ENCODE measurements at regions not wholly inside any gene's neighbourhood (a gene's known extent, or its start where the extent isn't known, plus 50 kb on each side); places are given as distances from the start of the nearest gene placed in this dataset.

- no peaks in the 10 kb centered on the region for H3K36me3 Mint-ChIP-seq (ENCODE audit: low read depth)
- H3K4me1 Mint-ChIP-seq = no peaks in the 10 kb centered on the region
- no peak overlapping the region for H3K4me3 Mint-ChIP-seq
- TF ChIP-seq, protein P1, sequence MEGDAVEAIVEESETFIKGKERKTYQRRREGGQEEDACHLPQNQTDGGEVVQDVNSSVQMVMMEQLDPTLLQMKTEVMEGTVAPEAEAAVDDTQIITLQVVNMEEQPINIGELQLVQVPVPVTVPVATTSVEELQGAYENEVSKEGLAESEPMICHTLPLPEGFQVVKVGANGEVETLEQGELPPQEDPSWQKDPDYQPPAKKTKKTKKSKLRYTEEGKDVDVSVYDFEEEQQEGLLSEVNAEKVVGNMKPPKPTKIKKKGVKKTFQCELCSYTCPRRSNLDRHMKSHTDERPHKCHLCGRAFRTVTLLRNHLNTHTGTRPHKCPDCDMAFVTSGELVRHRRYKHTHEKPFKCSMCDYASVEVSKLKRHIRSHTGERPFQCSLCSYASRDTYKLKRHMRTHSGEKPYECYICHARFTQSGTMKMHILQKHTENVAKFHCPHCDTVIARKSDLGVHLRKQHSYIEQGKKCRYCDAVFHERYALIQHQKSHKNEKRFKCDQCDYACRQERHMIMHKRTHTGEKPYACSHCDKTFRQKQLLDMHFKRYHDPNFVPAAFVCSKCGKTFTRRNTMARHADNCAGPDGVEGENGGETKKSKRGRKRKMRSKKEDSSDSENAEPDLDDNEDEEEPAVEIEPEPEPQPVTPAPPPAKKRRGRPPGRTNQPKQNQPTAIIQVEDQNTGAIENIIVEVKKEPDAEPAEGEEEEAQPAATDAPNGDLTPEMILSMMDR (IDR thresholded peaks at IDR 0.05) = no peak
- H3K27ac Mint-ChIP-seq = no peak overlapping the region
- peaks cover 4% of the 10 kb centered on the region for H3K27me3 Mint-ChIP-seq (ENCODE audit: low read depth, poor library complexity)
- no peaks in the 10 kb centered on the region for H3K9me3 Mint-ChIP-seq
- no peak for DNase-seq
These were observed 2284.5 kb downstream of the LRRC4C start for GRCh38 chr11:39174965-39175364.

DNA sequence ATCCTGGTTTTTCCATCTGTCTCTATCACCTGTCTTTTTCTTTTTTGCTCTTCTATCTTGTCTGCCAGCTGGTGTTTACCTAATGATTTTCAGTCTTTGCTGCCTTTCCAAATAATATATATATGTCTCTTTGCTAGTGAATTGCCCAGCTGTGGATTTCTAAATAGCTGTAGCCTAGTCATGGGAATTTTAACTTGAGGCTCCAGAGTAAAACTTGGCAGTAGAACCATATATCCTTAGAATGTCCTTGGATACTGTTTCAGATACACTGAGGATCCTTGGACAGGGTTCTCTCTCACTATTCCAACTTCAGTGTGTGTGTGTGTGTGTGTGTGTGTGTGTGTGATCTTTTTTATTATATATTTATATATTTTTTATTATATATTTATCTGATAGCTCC, 2285.3 kb downstream of the LRRC4C start:
- Mint-ChIP-seq H3K27me3 (ENCODE audit: low read depth, poor library complexity) (peaks cover 4% of the 10 kb centered on the region), H3K36me3 (ENCODE audit: low read depth) (no peaks in the 10 kb centered on the region), H3K27ac (no peak overlapping the region), H3K4me1 (no peaks in the 10 kb centered on the region), H3K9me3 (no peaks in the 10 kb centered on the region), H3K4me3 (no peak overlapping the region)
- TF ChIP-seq, protein P1 (IDR thresholded peaks at IDR 0.05) = no peak
- DNase-seq = no peak

- no peak for DNase-seq
- Mint-ChIP-seq H3K9me3 (no peaks in the 10 kb centered on the region), H3K36me3 (ENCODE audit: low read depth) (no peaks in the 10 kb centered on the region), H3K27ac (no peak overlapping the region), H3K27me3 (ENCODE audit: low read depth, poor library complexity) (no peaks in the 10 kb centered on the region), H3K4me3 (no peak overlapping the region), H3K4me1 (no peaks in the 10 kb centered on the region)
- TF ChIP-seq, protein P1 (IDR thresholded peaks at IDR 0.05) = no peak
These were observed 2294.4 kb downstream of the LRRC4C start for GRCh38 chr11:39165021-39165420.

- no peaks in the 10 kb centered on the region for H3K9me3 Mint-ChIP-seq
- no peak for DNase-seq
- H3K36me3 Mint-ChIP-seq (ENCODE audit: low read depth) = no peaks in the 10 kb centered on the region
- H3K27me3 Mint-ChIP-seq (ENCODE audit: low read depth, poor library complexity) = peaks cover 3% of the 10 kb centered on the region
- H3K4me3 Mint-ChIP-seq = no peak overlapping the region
- no peak overlapping the region for H3K27ac Mint-ChIP-seq
- peaks cover 6% of the 10 kb centered on the region for H3K4me1 Mint-ChIP-seq
- TF ChIP-seq, protein P1 (IDR thresholded peaks at IDR 0.05) = no peak
These were observed 2310.2 kb downstream of the LRRC4C start for GRCh38 chr11:39149214-39149613.

DNA sequence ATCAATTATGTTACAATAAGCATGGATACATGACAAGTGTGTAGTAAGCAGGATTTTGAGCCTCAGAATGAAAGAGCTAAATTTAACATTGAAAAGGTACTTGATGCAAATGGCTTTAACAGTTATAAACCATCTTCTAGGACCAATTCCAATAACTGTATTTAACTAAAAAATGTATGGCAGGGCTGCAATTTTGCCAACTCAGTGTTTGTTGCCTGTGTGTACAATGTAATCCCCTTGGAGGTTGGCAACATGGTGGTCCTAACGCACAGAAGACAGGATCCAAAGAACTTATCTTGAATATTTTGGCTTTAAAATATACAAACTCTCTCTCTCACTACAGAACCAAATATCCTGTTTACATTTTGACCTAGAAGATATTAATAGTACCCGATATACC, 2314.1 kb downstream of the LRRC4C start:
- Mint-ChIP-seq H3K9me3 (no peaks in the 10 kb centered on the region), H3K27me3 (ENCODE audit: low read depth, poor library complexity) (no peaks in the 10 kb centered on the region), H3K36me3 (ENCODE audit: low read depth) (no peaks in the 10 kb centered on the region), H3K4me1 (peaks cover 6% of the 10 kb centered on the region), H3K4me3 (no peak overlapping the region), H3K27ac (no peak overlapping the region)
- DNase-seq = no peak
- TF ChIP-seq, protein P1 (IDR thresholded peaks at IDR 0.05) = no peak

- Mint-ChIP-seq H3K36me3 (ENCODE audit: low read depth) (no peaks in the 10 kb centered on the region), H3K27ac (no peak overlapping the region), H3K9me3 (no peaks in the 10 kb centered on the region), H3K4me1 (peaks cover 4% of the 10 kb centered on the region), H3K27me3 (ENCODE audit: low read depth, poor library complexity) (no peaks in the 10 kb centered on the region), H3K4me3 (no peak overlapping the region)
- no peak for DNase-seq
- TF ChIP-seq, protein P1 (IDR thresholded peaks at IDR 0.05) = no peak
These were observed 2314.9 kb downstream of the LRRC4C start for GRCh38 chr11:39144351-39145130.
